Keratinocyte (primary cell): ENCODE measurements at regions not wholly inside any gene's neighbourhood (a gene's known extent, or its start where the extent isn't known, plus 50 kb on each side); places are given as distances from the start of the nearest gene placed in this dataset.

ENCODE experiments used
- DNase-seq: peaks from one replicate; pipeline ENCODE4 v3.0.0-alpha.2; 2011; ENCODE audit warnings: low read depth, missing footprints, low spot score
- FAIRE-seq: peaks from 2 replicates; lab custom pipeline; 2011; peaks lifted over from hg19 to GRCh38; lab: Jason Lieb, UNC
- H2AFZ ChIP-seq: 2 replicates; pipeline ENCODE4 v1.6.0; 2012; ENCODE audit warnings: low read length, control low read depth, inconsistent platforms; ENCODE audit not compliant: control insufficient read depth
- H3K27ac ChIP-seq: 2 replicates; pipeline ENCODE4 v1.5.1; 2011; ENCODE audit warnings: low read length; ENCODE audit not compliant: control insufficient read depth, insufficient read depth
- H3K27me3 ChIP-seq: 3 replicates; pipeline ENCODE4 v1.6.0; 2011; ENCODE audit warnings: low read length; ENCODE audit not compliant: control insufficient read depth, insufficient read depth; ENCODE audit errors: extremely low read depth
- H3K36me3 ChIP-seq, 2 experiments: 2 replicates in 1 of 2; 3 replicates in 1 of 2; pipeline ENCODE4 v1.5.1; 2011; ENCODE audit warnings: low read length in 2 of 2, mild to moderate bottlenecking in 1 of 2; ENCODE audit not compliant: control insufficient read depth in 2 of 2, insufficient read depth in 2 of 2; ENCODE audit errors: extremely low read depth in 1 of 2
- H3K4me1 ChIP-seq: 3 replicates; pipeline ENCODE4 v1.5.1; 2011; ENCODE audit warnings: low read length; ENCODE audit not compliant: control insufficient read depth, insufficient read depth; ENCODE audit errors: extremely low read depth
- H3K4me2 ChIP-seq: 3 replicates; pipeline ENCODE4 v1.6.0; 2011; ENCODE audit warnings: low read depth, low read length; ENCODE audit not compliant: control insufficient read depth, insufficient read depth; ENCODE audit errors: extremely low read depth
- H3K4me3 ChIP-seq, 3 experiments: fragments of 200-600 bp in 1 of 3; sonication (generic) in 1 of 3; 2 replicates in 2 of 3; 3 replicates in 1 of 3; pipeline ENCODE4 v1.5.1; 2011 to 2016; ENCODE audit warnings: low read length in 3 of 3, mild to moderate bottlenecking in 3 of 3, control low read depth in 2 of 3, inconsistent platforms in 1 of 3, low read depth in 1 of 3, mixed read lengths in 1 of 3, mixed run types in 1 of 3, moderate library complexity in 1 of 3; ENCODE audit not compliant: control insufficient read depth in 2 of 3, insufficient read depth in 2 of 3; ENCODE audit errors: extremely low read depth in 1 of 3
- H3K79me2 ChIP-seq: 2 replicates; pipeline ENCODE4 v1.6.0; 2012; ENCODE audit warnings: low read length; ENCODE audit not compliant: control insufficient read depth, insufficient read depth
- H3K9ac ChIP-seq: 3 replicates; pipeline ENCODE4 v1.6.0; 2011; ENCODE audit warnings: low read length; ENCODE audit not compliant: control insufficient read depth, insufficient read depth; ENCODE audit errors: extremely low read depth
- H3K9me1 ChIP-seq: 3 replicates; pipeline ENCODE4 v1.6.0; 2011; ENCODE audit warnings: low read length; ENCODE audit not compliant: control insufficient read depth, insufficient read depth; ENCODE audit errors: extremely low read depth
- H3K9me3 ChIP-seq: 2 replicates; pipeline ENCODE4 v1.5.1; 2012; ENCODE audit warnings: low read depth, low read length; ENCODE audit not compliant: control insufficient read depth
- H4K20me1 ChIP-seq: 3 replicates; pipeline ENCODE4 v1.6.0; 2011; ENCODE audit warnings: low read length; ENCODE audit not compliant: control insufficient read depth, insufficient read depth; ENCODE audit errors: extremely low read depth
- EZH2 ChIP-seq: IDR thresholded peaks from one replicate; pipeline ENCODE4 v1.6.1; 2012; ENCODE audit warnings: inconsistent platforms, mild to moderate bottlenecking, low read length, moderate library complexity
- dilution Hi-C: fragments of 300-500 bp; cut with MboI; formaldehyde crosslinking; loops from one replicate; pipeline ENCODE4 v1.7.0; 2020; ENCODE audit warnings: low sequenced_read_pairs; ENCODE audit not compliant: extremely low pct_ligation_motif_present
- TF ChIP-seq, protein P1 (sequence below), 3 experiments: IDR thresholded peaks in 1 of 3; conservative IDR thresholded peaks in 1 of 3; optimal IDR thresholded peaks in 1 of 3; 2 replicates in 2 of 3; 3 replicates in 1 of 3; pipeline versions ENCODE3 to v1.5.1; 2011; ENCODE audit warnings: low read length in 3 of 3, mild to moderate bottlenecking in 3 of 3, moderate library complexity in 2 of 3, control low read depth in 1 of 3, inconsistent platforms in 1 of 3; ENCODE audit not compliant: insufficient read depth in 2 of 3; ENCODE audit errors: extremely low read depth in 1 of 3

GRCh38 chr6:15829156-15829555 is 166.3 kb upstream of the DTNBP1 start:
- no peaks in the 10 kb centered on the region for H3K4me1 ChIP-seq
- H3K4me2 ChIP-seq, result no peak overlapping the region
- H3K27ac ChIP-seq, result no peak overlapping the region
- no peaks in the 10 kb centered on the region for H4K20me1 ChIP-seq
- no peak overlapping the region for H2AFZ ChIP-seq
- H3K27me3 ChIP-seq, result peaks cover 13% of the 10 kb centered on the region
- no peaks in the 10 kb centered on the region for H3K9me1 ChIP-seq
- H3K36me3 ChIP-seq, result no peaks in the 10 kb centered on the region
- H3K9me3 ChIP-seq, result no peaks in the 10 kb centered on the region
- no peak for TF ChIP-seq EZH2
- TF ChIP-seq, protein P1, sequence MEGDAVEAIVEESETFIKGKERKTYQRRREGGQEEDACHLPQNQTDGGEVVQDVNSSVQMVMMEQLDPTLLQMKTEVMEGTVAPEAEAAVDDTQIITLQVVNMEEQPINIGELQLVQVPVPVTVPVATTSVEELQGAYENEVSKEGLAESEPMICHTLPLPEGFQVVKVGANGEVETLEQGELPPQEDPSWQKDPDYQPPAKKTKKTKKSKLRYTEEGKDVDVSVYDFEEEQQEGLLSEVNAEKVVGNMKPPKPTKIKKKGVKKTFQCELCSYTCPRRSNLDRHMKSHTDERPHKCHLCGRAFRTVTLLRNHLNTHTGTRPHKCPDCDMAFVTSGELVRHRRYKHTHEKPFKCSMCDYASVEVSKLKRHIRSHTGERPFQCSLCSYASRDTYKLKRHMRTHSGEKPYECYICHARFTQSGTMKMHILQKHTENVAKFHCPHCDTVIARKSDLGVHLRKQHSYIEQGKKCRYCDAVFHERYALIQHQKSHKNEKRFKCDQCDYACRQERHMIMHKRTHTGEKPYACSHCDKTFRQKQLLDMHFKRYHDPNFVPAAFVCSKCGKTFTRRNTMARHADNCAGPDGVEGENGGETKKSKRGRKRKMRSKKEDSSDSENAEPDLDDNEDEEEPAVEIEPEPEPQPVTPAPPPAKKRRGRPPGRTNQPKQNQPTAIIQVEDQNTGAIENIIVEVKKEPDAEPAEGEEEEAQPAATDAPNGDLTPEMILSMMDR (optimal IDR thresholded peaks at IDR 0.05 in 1 of 3, IDR thresholded peaks at IDR 0.05 in 1 of 3, conservative IDR thresholded peaks at IDR 0.05 in 1 of 3; ENCODE audit: extremely low read depth in 1 of 3, insufficient read depth in 2 of 3, low read length in 3 of 3), result no peak
- no peaks in the 10 kb centered on the region for H3K79me2 ChIP-seq
- FAIRE-seq (no peak), DNase-seq (no peak)
- H3K9ac ChIP-seq, result no peak overlapping the region
- no peak overlapping the region for H3K4me3 ChIP-seq
- dilution Hi-C loops, result no loop called here

DNA sequence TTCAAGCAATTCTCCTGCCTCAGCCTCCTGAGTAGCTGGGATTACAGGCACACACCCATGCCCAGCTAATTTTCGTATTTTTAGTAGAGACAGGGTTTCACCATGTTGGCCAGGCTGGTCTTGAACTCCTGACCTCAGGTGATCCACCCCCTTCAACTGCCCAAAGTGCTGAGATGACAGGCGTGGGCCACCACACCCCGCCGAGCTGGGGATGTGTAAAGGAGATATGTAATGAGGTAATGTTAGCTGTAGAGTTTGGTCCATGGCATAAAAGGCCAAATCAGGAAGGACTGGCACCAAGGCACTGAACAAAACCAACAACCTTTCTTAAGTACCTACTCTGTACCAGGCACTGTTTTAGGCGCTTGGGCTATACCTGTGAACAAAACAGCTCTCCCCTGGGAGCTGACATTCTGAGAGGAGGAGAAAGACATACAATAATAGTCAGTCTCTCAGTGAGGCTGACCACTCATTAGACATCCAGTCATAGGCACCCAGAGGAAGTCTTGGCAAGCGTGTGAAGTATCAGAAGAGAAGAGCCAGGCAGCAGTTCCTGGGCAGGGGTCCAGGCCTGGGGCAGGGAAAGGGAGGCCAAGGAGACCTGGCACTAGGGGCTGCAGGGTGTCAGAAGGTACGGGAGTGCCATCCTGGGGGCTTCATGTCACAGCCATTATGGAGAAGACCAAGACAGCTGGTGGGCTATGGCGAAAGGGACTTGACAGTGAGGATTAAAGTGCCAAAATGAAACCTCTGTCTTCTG is 164.8 kb upstream of the DTNBP1 start:
- Histone ChIP-seq H3K9ac (no peak overlapping the region), H2AFZ (no peak overlapping the region), H3K4me3 (no peak overlapping the region), H3K36me3 (no peaks in the 10 kb centered on the region), H3K27ac (no peak overlapping the region), H4K20me1 (no peaks in the 10 kb centered on the region), H3K4me2 (no peak overlapping the region), H3K27me3 (peaks cover 13% of the 10 kb centered on the region), H3K9me3 (no peaks in the 10 kb centered on the region), H3K4me1 (no peaks in the 10 kb centered on the region), H3K9me1 (no peaks in the 10 kb centered on the region), H3K79me2 (no peaks in the 10 kb centered on the region)
- no peak for FAIRE-seq
- DNase-seq, result no peak
- dilution Hi-C loops, result no loop called here
- TF ChIP-seq, protein P1 (optimal IDR thresholded peaks at IDR 0.05 in 1 of 3, IDR thresholded peaks at IDR 0.05 in 1 of 3, conservative IDR thresholded peaks at IDR 0.05 in 1 of 3; ENCODE audit: extremely low read depth in 1 of 3, insufficient read depth in 2 of 3, low read length in 3 of 3), result no peak
- no peak for TF ChIP-seq EZH2
